Naive thymus-derived CD4-positive, alpha-beta T cell (primary cell): ENCODE measurements at regions not wholly inside any gene's neighbourhood (a gene's known extent, or its start where the extent isn't known, plus 50 kb on each side); places are given as distances from the start of the nearest gene placed in this dataset.
A peak's percentile ranks its signal among the peaks of the same experiment; 100 is the strongest.

Experiments used
- ATAC-seq: fragments of 150-1000 bp; cut with Tn5 transposase; 2 replicates; pipeline ENCODE4 v1.10.0; 2021; ENCODE audit warnings: mild to moderate bottlenecking, moderate library complexity
- CTCF ChIA-PET: fragments of 350-600 bp; sonication (Branson Sonifier 250); formaldehyde crosslinking; loops from one replicate; lab custom pipeline; 2021; ENCODE audit warnings: antibody characterized with exemption; lab: Charles Lee
- POLR2A ChIA-PET: fragments of 350-600 bp; sonication (Branson Sonifier 250); formaldehyde crosslinking; loops from one replicate; lab custom pipeline; 2021; ENCODE audit warnings: antibody characterized with exemption, inconsistent platforms; lab: Charles Lee
- DNase-seq, 9 donors: peaks; one replicate each; pipeline versions ENCODE4 v3.0.0 to v3.0.0-alpha.2; 2020 to 2022; ENCODE audit warnings: mixed read lengths in 1 of 9
- H3K27ac ChIP-seq: one replicate; pipeline ENCODE4 v1.7.0; 2013; ENCODE audit warnings: mild to moderate bottlenecking, low read depth, low read length, moderate library complexity
- H3K27me3 ChIP-seq, 2 donors: one replicate each; pipeline ENCODE4 v1.7.0; 2013; ENCODE audit warnings: low read length in 2 of 2, mild to moderate bottlenecking in 2 of 2, moderate library complexity in 2 of 2; ENCODE audit not compliant: control insufficient read depth in 2 of 2, insufficient read depth in 2 of 2
- H3K36me3 ChIP-seq, 3 experiments: 1 replicate in 2 of 3; 2 replicates in 1 of 3; pipeline ENCODE4 v1.7.0; 2013; ENCODE audit warnings: low read length in 3 of 3, mild to moderate bottlenecking in 3 of 3, moderate library complexity in 1 of 3; ENCODE audit not compliant: insufficient read depth in 3 of 3, control insufficient read depth in 2 of 3
- H3K4me1 ChIP-seq, 2 donors: one replicate each; pipeline ENCODE4 v1.7.0; 2013; ENCODE audit warnings: low read length in 2 of 2, mild to moderate bottlenecking in 2 of 2, moderate library complexity in 1 of 2; ENCODE audit not compliant: control insufficient read depth in 2 of 2, insufficient read depth in 2 of 2
- H3K4me3 ChIP-seq: 2 replicates; pipeline ENCODE4 v1.7.0; 2013; ENCODE audit warnings: mild to moderate bottlenecking, low read length
- H3K9me3 ChIP-seq, 3 experiments: 1 replicate in 2 of 3; 2 replicates in 1 of 3; pipeline ENCODE4 v1.7.0; 2013; ENCODE audit warnings: low read length in 3 of 3; ENCODE audit not compliant: control insufficient read depth in 2 of 3
- H3K27ac Mint-ChIP-seq, 9 donors: one replicate each; pipeline ENCODE4 v1.8.0; 2020 to 2022; ENCODE audit warnings: mixed read lengths in 9 of 9, mild to moderate bottlenecking in 8 of 9, moderate library complexity in 5 of 9, inconsistent platforms in 2 of 9
- H3K27me3 Mint-ChIP-seq, 5 donors: one replicate each; pipeline ENCODE4 v1.8.0; 2021 to 2022; ENCODE audit warnings: mixed read lengths in 5 of 5, mild to moderate bottlenecking in 1 of 5
- H3K36me3 Mint-ChIP-seq, 5 donors: one replicate each; pipeline ENCODE4 v1.8.0; 2020 to 2022; ENCODE audit warnings: mixed read lengths in 5 of 5, mild to moderate bottlenecking in 3 of 5, inconsistent platforms in 1 of 5
- H3K4me1 Mint-ChIP-seq, 7 donors: one replicate each; pipeline ENCODE4 v1.8.0; 2020 to 2022; ENCODE audit warnings: mixed read lengths in 7 of 7, mild to moderate bottlenecking in 3 of 7, inconsistent platforms in 1 of 7
- H3K4me3 Mint-ChIP-seq, 10 donors: one replicate each; pipeline ENCODE4 v1.8.0; 2020 to 2022; ENCODE audit warnings: mild to moderate bottlenecking in 10 of 10, mixed read lengths in 10 of 10, moderate library complexity in 6 of 10, inconsistent platforms in 2 of 10
- H3K9me3 Mint-ChIP-seq, 11 donors: one replicate each; pipeline ENCODE4 v1.8.0; 2020 to 2022; ENCODE audit warnings: mixed read lengths in 11 of 11, mild to moderate bottlenecking in 4 of 11, inconsistent platforms in 1 of 11, moderate library complexity in 1 of 11
- intact Hi-C, 2 donors: fragments of 100-400 bp; cut with micrococcal nuclease; formaldehyde crosslinking; loops; one replicate each; pipeline ENCODE4 v1.15.1; 2023

- Histone ChIP-seq H3K4me1 (no peaks in the 10 kb centered on the region), H3K27me3 (no peaks in the 10 kb centered on the region), H3K4me3 (no peak overlapping the region), H3K9me3 (no peaks in the 10 kb centered on the region), H3K27ac (no peak overlapping the region), H3K36me3 (no peaks in the 10 kb centered on the region)
- Mint-ChIP-seq H3K4me3 (no peak overlapping the region), H3K9me3 (peaks cover 1 to 14% (median 7%) of the 10 kb centered on the region in 11 donors), H3K27me3 (no peaks in the 10 kb centered on the region), H3K36me3 (no peaks in the 10 kb centered on the region), H3K4me1 (no peaks in the 10 kb centered on the region), H3K27ac (no peak overlapping the region)
- no peak for ATAC-seq
- intact Hi-C loops = no loop called here
- no peak for DNase-seq
- ChIA-PET CTCF (no interaction called here), POLR2A (no interaction called here)
Observed at GRCh38 chr18:40925071-40925541, 1029.9 kb upstream of the PIK3C3 start.

GRCh38 chr18:40921845-40922629, 1033.0 kb upstream of the PIK3C3 start:
- intact Hi-C loops = no loop called here
- POLR2A ChIA-PET = no interaction called here
- no peak for ATAC-seq

GRCh38 chr18:40917056-40917455, 1038.0 kb upstream of the PIK3C3 start:
- intact Hi-C loops = no loop called here
- no peak for DNase-seq
- ChIA-PET POLR2A (no interaction called here), CTCF (no interaction called here)
- H3K27me3 ChIP-seq = no peaks in the 10 kb centered on the region
- ATAC-seq = no peak
- H3K9me3 ChIP-seq = no peaks in the 10 kb centered on the region
- H3K4me3 Mint-ChIP-seq = no peak overlapping the region
- no peak overlapping the region for H3K4me3 ChIP-seq
- no peaks in the 10 kb centered on the region for H3K4me1 Mint-ChIP-seq
- no peaks in the 10 kb centered on the region for H3K27me3 Mint-ChIP-seq
- H3K36me3 Mint-ChIP-seq = no peaks in the 10 kb centered on the region
- H3K27ac Mint-ChIP-seq = no peak overlapping the region
- no peaks in the 10 kb centered on the region for H3K4me1 ChIP-seq
- no peaks in the 10 kb centered on the region for H3K36me3 ChIP-seq
- H3K27ac ChIP-seq = no peak overlapping the region
- H3K9me3 Mint-ChIP-seq = peaks cover 1 to 26% (median 10%) of the 10 kb centered on the region in 11 donors

More at GRCh38 chr18:40921845-40922629, 1033.0 kb upstream of the PIK3C3 start:
- H3K27me3 Mint-ChIP-seq = no peaks in the 10 kb centered on the region
- peaks cover 3 to 18% (median 8%) of the 10 kb centered on the region in 11 donors for H3K9me3 Mint-ChIP-seq
- CTCF ChIA-PET = no interaction called here
- H3K27ac Mint-ChIP-seq = no peak overlapping the region
- no peaks in the 10 kb centered on the region for H3K36me3 ChIP-seq
- no peaks in the 10 kb centered on the region for H3K9me3 ChIP-seq
- H3K4me3 Mint-ChIP-seq = no peak overlapping the region
- H3K4me1 Mint-ChIP-seq = no peaks in the 10 kb centered on the region
- H3K27ac ChIP-seq = no peak overlapping the region
- no peaks in the 10 kb centered on the region for H3K4me1 ChIP-seq
- H3K4me3 ChIP-seq = no peak overlapping the region
- no peaks in the 10 kb centered on the region for H3K36me3 Mint-ChIP-seq
- H3K27me3 ChIP-seq = no peaks in the 10 kb centered on the region
- DNase-seq = no peak

GRCh38 chr18:40915724-40916123, 1039.3 kb upstream of the PIK3C3 start:
- ATAC-seq = no peak
- H3K4me3 Mint-ChIP-seq = no peak overlapping the region
- ChIA-PET POLR2A (no interaction called here), CTCF (interaction anchor here (0.6 kb wide), 1 partner anchor 17 kb away, joined by 3 read pairs; no protein-coding TSS in a partner anchor)
- H3K27me3 ChIP-seq = no peaks in the 10 kb centered on the region
- no peaks in the 10 kb centered on the region for H3K4me1 ChIP-seq
- no peak overlapping the region for H3K27ac Mint-ChIP-seq
- no peak overlapping the region for H3K27ac ChIP-seq
- H3K27me3 Mint-ChIP-seq = no peaks in the 10 kb centered on the region
- no peaks in the 10 kb centered on the region for H3K9me3 ChIP-seq
- intact Hi-C loops = no loop called here
- DNase-seq = no peak
- no peaks in the 10 kb centered on the region for H3K36me3 ChIP-seq
- H3K36me3 Mint-ChIP-seq = no peaks in the 10 kb centered on the region
- H3K4me1 Mint-ChIP-seq = no peaks in the 10 kb centered on the region
- H3K4me3 ChIP-seq = no peak overlapping the region
- H3K9me3 Mint-ChIP-seq = peaks cover 0 to 19% (median 8%) of the 10 kb centered on the region in 11 donors

- Histone ChIP-seq H3K27me3 (no peaks in the 10 kb centered on the region), H3K4me3 (no peak overlapping the region), H3K4me1 (no peaks in the 10 kb centered on the region), H3K27ac (no peak overlapping the region), H3K9me3 (no peaks in the 10 kb centered on the region), H3K36me3 (no peaks in the 10 kb centered on the region)
- DNase-seq (no peak), ATAC-seq (no peak)
- H3K4me1 Mint-ChIP-seq = no peaks in the 10 kb centered on the region
- peak overlapping the region in 1 of 9 donors; percentile 1 for H3K27ac Mint-ChIP-seq
- ChIA-PET POLR2A (no interaction called here), CTCF (no interaction called here)
- no peaks in the 10 kb centered on the region for H3K36me3 Mint-ChIP-seq
- no peak overlapping the region for H3K4me3 Mint-ChIP-seq
- intact Hi-C loops = no loop called here
- no peaks in the 10 kb centered on the region for H3K27me3 Mint-ChIP-seq
- peaks cover 0 to 16% (median 7%) of the 10 kb centered on the region in 11 donors for H3K9me3 Mint-ChIP-seq
Observed at GRCh38 chr18:40911582-40912254, 1043.3 kb upstream of the PIK3C3 start.

GRCh38 chr18:40911041-40911440, 1044.0 kb upstream of the PIK3C3 start:
- Mint-ChIP-seq H3K4me3 (no peak overlapping the region), H3K9me3 (peaks cover 0 to 12% (median 7%) of the 10 kb centered on the region in 11 donors), H3K27me3 (no peaks in the 10 kb centered on the region), H3K27ac (no peak overlapping the region), H3K4me1 (no peaks in the 10 kb centered on the region), H3K36me3 (no peaks in the 10 kb centered on the region)
- Histone ChIP-seq H3K4me1 (no peaks in the 10 kb centered on the region), H3K4me3 (no peak overlapping the region), H3K36me3 (no peaks in the 10 kb centered on the region), H3K27me3 (no peaks in the 10 kb centered on the region), H3K27ac (no peak overlapping the region), H3K9me3 (no peaks in the 10 kb centered on the region)
- intact Hi-C loops = no loop called here
- ChIA-PET CTCF (no interaction called here), POLR2A (no interaction called here)
- ATAC-seq (no peak), DNase-seq (no peak)
